Loucy (cell line): ENCODE measurements at regions not wholly inside any gene's neighbourhood (a gene's known extent, or its start where the extent isn't known, plus 50 kb on each side); places are given as distances from the start of the nearest gene placed in this dataset.

Experiments
- H2AFZ ChIP-seq: fragments of 200-600 bp; sonication (generic); 2 replicates; pipeline ENCODE4 v1.6.0; 2016; ENCODE audit warnings: antibody characterized with exemption, mild to moderate bottlenecking, low read length, moderate library complexity
- H3F3A ChIP-seq: fragments of 200-600 bp; 2 replicates; pipeline ENCODE4 v1.6.0; 2016; ENCODE audit warnings: antibody characterized with exemption, low read depth, mild to moderate bottlenecking
- H3K27me3 ChIP-seq: fragments of 200-600 bp; sonication (generic); 2 replicates; pipeline ENCODE4 v1.6.1; 2014; ENCODE audit warnings: low read length, mild to moderate bottlenecking; ENCODE audit not compliant: insufficient read depth, poor library complexity, severe bottlenecking
- H3K36me3 ChIP-seq: fragments of 200-600 bp; sonication (generic); 2 replicates; pipeline ENCODE4 v1.6.1; 2016; ENCODE audit warnings: low read length; ENCODE audit not compliant: insufficient read depth
- H3K4me1 ChIP-seq: fragments of 200-600 bp; sonication (generic); 2 replicates; pipeline ENCODE4 v1.5.1; 2014; ENCODE audit warnings: low read length, mild to moderate bottlenecking; ENCODE audit not compliant: insufficient read depth, poor library complexity, severe bottlenecking
- H3K4me2 ChIP-seq: fragments of 200-600 bp; sonication (generic); 2 replicates; pipeline ENCODE4 v1.6.0; 2014; ENCODE audit warnings: antibody characterized with exemption, low read length, low read depth, mild to moderate bottlenecking; ENCODE audit not compliant: poor library complexity, severe bottlenecking
- H3K4me3 ChIP-seq: fragments of 200-600 bp; sonication (generic); 2 replicates; pipeline ENCODE4 v1.5.1; 2014; ENCODE audit warnings: low read length, mild to moderate bottlenecking, mixed read lengths; ENCODE audit not compliant: poor library complexity, severe bottlenecking
- H3K79me2 ChIP-seq: fragments of 200-600 bp; sonication (generic); 2 replicates; pipeline ENCODE4 v1.6.1; 2014; ENCODE audit warnings: low read length; ENCODE audit not compliant: insufficient read depth
- H3K9ac ChIP-seq: fragments of 200-600 bp; sonication (generic); 2 replicates; pipeline ENCODE4 v1.6.0; 2014; ENCODE audit warnings: mild to moderate bottlenecking, low read depth, low read length, moderate library complexity; ENCODE audit not compliant: poor library complexity, severe bottlenecking
- H3K9me2 ChIP-seq: fragments of 200-600 bp; sonication (generic); replicated peaks from 2 replicates; pipeline ENCODE4 v1.6.1; 2016; ENCODE audit warnings: low read depth, low read length, mixed read lengths
- H3K9me3 ChIP-seq: fragments of 200-600 bp; sonication (generic); 2 replicates; pipeline ENCODE4 v1.6.1; 2014; ENCODE audit warnings: mild to moderate bottlenecking, antibody characterized with exemption, low read length, low read depth; ENCODE audit not compliant: insufficient read depth
- H4K20me1 ChIP-seq: fragments of 200-600 bp; sonication (generic); 2 replicates; pipeline ENCODE4 v1.6.0; 2014; ENCODE audit warnings: antibody characterized with exemption, low read length, mild to moderate bottlenecking; ENCODE audit not compliant: insufficient read depth, poor library complexity, severe bottlenecking
- EZH2phosphoT487 ChIP-seq: fragments of 200-600 bp; IDR thresholded peaks from 2 replicates; pipeline ENCODE4 v1.6.1; 2018; ENCODE audit warnings: antibody characterized with exemption, mild to moderate bottlenecking, moderate library complexity, borderline replicate concordance
- TF ChIP-seq, protein P1 (sequence below): fragments of 200-600 bp; sonication (generic); conservative IDR thresholded peaks from 2 replicates; pipeline ENCODE4 v1.5.1; 2014; ENCODE audit warnings: mild to moderate bottlenecking, antibody characterized with exemption, low read length

DNA sequence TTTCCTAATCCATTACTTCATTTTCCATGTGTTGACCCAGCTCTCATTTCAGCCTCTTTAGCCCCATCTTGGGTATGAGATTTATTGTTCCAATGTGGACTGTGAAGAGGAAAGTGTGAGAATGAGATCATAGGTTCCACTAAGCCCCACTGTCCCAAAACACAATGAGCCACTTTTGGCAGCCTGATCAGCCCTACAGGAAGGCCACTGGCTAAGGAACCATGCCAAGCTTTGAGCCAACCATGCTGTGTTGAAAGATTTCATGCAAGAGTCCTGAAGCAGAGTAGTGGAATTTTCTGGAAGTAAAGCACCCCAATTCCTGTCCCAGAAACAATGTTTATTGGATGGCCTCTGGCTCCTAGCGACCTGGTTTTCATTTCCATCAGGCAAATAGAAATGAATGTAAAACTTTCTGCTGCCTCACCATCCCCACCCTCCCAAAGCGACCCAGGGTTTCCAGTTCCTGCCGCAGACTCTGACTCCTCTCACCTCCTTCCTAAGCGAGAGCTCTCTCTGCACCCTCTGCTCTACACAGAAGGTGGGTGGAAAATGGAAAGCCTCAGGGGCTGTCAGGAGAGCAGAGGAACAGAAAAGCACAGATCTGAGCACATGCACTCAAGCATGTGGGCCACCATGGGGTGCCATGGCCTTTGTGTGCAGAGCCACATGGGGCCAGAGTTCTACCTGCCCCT, 73.1 kb downstream of the KCTD12 start:
- H4K20me1 ChIP-seq, result no peaks in the 10 kb centered on the region
- 0 out of 2 replicates have a peak, but pooled peaks cover 3% of the 10 kb centered on the region for H3K9me3 ChIP-seq
- H3K36me3 ChIP-seq, result no peaks in the 10 kb centered on the region
- H3K4me2 ChIP-seq, result no peak overlapping the region
- no peaks in the 10 kb centered on the region for H3K79me2 ChIP-seq
- H3K9me2 ChIP-seq, result no peaks in the 10 kb centered on the region
- peaks cover 12% of the 10 kb centered on the region for H3K4me1 ChIP-seq
- no peak overlapping the region for H2AFZ ChIP-seq
- no peaks in the 10 kb centered on the region for H3K27me3 ChIP-seq
- no peak overlapping the region for H3K9ac ChIP-seq
- no peak for TF ChIP-seq EZH2phosphoT487
- TF ChIP-seq, protein P1, sequence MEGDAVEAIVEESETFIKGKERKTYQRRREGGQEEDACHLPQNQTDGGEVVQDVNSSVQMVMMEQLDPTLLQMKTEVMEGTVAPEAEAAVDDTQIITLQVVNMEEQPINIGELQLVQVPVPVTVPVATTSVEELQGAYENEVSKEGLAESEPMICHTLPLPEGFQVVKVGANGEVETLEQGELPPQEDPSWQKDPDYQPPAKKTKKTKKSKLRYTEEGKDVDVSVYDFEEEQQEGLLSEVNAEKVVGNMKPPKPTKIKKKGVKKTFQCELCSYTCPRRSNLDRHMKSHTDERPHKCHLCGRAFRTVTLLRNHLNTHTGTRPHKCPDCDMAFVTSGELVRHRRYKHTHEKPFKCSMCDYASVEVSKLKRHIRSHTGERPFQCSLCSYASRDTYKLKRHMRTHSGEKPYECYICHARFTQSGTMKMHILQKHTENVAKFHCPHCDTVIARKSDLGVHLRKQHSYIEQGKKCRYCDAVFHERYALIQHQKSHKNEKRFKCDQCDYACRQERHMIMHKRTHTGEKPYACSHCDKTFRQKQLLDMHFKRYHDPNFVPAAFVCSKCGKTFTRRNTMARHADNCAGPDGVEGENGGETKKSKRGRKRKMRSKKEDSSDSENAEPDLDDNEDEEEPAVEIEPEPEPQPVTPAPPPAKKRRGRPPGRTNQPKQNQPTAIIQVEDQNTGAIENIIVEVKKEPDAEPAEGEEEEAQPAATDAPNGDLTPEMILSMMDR, result no peak
- H3F3A ChIP-seq, result no peaks in the 10 kb centered on the region
- no peak overlapping the region for H3K4me3 ChIP-seq

DNA sequence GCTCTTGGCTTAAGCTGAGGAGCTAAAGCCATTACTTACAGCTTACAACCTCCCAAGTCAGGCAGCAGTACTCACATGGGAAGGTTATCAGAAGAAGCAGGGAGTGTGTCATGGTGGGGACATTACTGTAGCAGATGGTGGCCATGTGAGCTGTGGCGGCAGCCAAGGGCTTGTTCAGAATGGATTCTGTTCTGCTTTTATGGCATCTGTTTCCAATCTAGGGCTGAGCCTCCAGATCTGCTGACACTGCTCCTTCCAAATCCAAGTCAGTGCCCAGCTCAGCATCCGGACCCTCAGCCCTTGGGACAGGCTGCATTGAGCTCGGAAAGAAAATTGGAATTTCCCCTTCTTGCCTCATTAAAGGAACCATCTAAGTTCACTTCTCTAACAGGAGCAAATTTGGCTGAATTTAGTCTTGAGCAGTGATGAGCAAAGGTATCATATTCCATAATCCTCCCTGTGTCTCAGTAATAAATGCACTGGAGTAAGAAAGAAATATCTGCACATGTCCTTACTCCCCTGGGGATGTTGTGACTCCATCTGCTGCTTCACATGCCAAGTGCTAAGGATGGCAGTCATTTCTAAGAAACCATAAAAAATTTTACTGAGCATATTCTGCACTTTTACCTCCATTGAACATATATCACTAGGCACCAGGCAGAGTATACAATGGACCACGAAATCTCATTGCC, 73.9 kb downstream of the KCTD12 start:
- H3K4me1 ChIP-seq, result peaks cover 12% of the 10 kb centered on the region
- no peaks in the 10 kb centered on the region for H3K36me3 ChIP-seq
- H3F3A ChIP-seq, result no peaks in the 10 kb centered on the region
- no peak for TF ChIP-seq EZH2phosphoT487
- TF ChIP-seq, protein P1, result no peak
- H3K9ac ChIP-seq, result no peak overlapping the region
- H2AFZ ChIP-seq, result no peak overlapping the region
- H3K27me3 ChIP-seq, result no peaks in the 10 kb centered on the region
- H3K9me2 ChIP-seq, result no peaks in the 10 kb centered on the region
- 0 out of 2 replicates have a peak, but pooled peaks cover 3% of the 10 kb centered on the region for H3K9me3 ChIP-seq
- H4K20me1 ChIP-seq, result no peaks in the 10 kb centered on the region
- H3K79me2 ChIP-seq, result no peaks in the 10 kb centered on the region
- no peak overlapping the region for H3K4me3 ChIP-seq
- H3K4me2 ChIP-seq, result no peak overlapping the region

DNA sequence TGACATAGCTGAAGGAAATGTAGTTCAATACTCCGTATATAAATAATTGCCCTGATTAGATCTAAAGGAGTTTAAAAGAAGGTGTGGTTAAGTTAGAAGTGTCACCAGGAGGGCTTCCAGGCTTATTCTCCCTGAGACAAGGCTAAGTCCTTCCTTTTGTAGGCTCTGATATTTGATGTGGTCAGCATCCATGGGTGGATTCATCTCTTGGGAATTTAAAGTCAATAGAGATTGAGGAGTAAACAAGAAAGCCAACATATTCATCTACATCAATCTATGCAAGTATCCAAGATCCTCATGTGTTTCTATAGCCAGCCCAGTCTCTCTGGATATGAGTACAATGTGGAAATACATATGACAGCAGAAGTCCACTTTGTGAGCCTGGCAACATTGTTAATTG, 76.8 kb downstream of the KCTD12 start:
- H2AFZ ChIP-seq, result no peak overlapping the region
- H4K20me1 ChIP-seq, result no peaks in the 10 kb centered on the region
- no peak for TF ChIP-seq EZH2phosphoT487
- TF ChIP-seq, protein P1, result no peak
- no peaks in the 10 kb centered on the region for H3K27me3 ChIP-seq
- H3K79me2 ChIP-seq, result no peaks in the 10 kb centered on the region
- H3K9me2 ChIP-seq, result no peaks in the 10 kb centered on the region
- no peak overlapping the region for H3K9ac ChIP-seq
- H3K4me1 ChIP-seq, result peaks cover 5% of the 10 kb centered on the region
- H3K4me2 ChIP-seq, result no peak overlapping the region
- H3K4me3 ChIP-seq, result no peak overlapping the region
- H3F3A ChIP-seq, result no peaks in the 10 kb centered on the region
- H3K9me3 ChIP-seq, result 0 out of 2 replicates have a peak, but pooled peaks cover 3% of the 10 kb centered on the region
- no peaks in the 10 kb centered on the region for H3K36me3 ChIP-seq
